GM10266 (cell line): ENCODE measurements at regions not wholly inside any gene's neighbourhood (a gene's known extent, or its start where the extent isn't known, plus 50 kb on each side); places are given as distances from the start of the nearest gene placed in this dataset.
"Not testable (repeated sequence)": the region's sequence is repeated elsewhere in the genome, so short reads cannot be mapped to it uniquely, and the experiment has no call there.

ENCODE experiments used
- DNase-seq: peaks from one replicate; pipeline ENCODE4 v3.0.0; 2012; ENCODE audit errors: extremely low spot score
- TF ChIP-seq, protein P1 (sequence below): IDR thresholded peaks from 2 replicates; pipeline ENCODE4 v1.5.1; 2012; ENCODE audit warnings: mild to moderate bottlenecking, low read depth; ENCODE audit not compliant: control insufficient read depth, insufficient read depth; ENCODE audit errors: missing control alignments

DNA sequence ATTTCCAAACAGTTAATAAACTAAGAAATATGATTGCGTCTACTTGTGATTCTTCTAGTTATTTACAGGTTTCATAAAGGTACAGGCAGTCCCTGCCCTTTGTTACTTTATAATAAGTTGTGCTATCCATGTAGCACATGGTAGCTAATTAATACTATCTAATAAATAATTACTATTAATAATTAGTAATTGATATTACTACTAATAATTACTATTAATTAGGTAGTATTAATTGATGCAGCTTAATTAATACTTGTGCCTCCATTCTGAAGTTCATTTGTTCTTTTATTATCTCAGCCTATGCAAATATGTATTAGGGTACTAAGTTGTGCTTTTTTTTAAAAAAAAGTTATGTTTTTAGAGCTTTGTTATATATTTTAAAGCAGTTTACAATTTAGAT is 92.3 kb upstream of the TRHDE start:
- DNase-seq = no peak
- TF ChIP-seq, protein P1, sequence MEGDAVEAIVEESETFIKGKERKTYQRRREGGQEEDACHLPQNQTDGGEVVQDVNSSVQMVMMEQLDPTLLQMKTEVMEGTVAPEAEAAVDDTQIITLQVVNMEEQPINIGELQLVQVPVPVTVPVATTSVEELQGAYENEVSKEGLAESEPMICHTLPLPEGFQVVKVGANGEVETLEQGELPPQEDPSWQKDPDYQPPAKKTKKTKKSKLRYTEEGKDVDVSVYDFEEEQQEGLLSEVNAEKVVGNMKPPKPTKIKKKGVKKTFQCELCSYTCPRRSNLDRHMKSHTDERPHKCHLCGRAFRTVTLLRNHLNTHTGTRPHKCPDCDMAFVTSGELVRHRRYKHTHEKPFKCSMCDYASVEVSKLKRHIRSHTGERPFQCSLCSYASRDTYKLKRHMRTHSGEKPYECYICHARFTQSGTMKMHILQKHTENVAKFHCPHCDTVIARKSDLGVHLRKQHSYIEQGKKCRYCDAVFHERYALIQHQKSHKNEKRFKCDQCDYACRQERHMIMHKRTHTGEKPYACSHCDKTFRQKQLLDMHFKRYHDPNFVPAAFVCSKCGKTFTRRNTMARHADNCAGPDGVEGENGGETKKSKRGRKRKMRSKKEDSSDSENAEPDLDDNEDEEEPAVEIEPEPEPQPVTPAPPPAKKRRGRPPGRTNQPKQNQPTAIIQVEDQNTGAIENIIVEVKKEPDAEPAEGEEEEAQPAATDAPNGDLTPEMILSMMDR = no peak

DNA sequence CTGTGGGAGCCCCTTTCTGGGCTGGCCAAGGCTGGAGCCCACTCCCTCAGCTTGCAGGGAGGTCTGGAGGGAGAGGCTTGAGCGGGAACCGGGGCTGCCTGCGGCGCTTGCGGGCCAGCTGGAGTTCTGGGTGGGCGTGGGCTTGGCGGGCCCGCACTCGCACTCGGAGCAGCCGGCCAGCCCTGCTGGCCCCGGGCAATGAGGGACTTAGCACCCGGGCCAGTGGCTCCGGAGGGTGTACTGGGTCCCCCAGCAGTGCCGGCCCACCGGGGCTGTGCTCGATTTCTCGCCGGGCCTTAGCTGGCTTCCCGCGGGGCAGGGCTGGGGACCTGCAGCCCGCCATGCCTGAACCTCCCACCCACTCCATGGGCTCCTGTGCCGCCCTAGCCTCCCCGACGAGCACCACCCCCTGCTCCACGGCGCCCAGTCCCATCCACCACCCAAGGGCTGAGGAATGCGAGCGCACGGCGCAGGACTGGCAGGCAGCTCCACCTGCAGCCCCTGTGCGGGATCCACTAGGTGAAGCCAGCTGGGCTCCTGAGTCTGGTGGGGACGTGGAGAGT is 87.1 kb upstream of the TRHDE start:
- not testable (repeated sequence) for DNase-seq

DNA sequence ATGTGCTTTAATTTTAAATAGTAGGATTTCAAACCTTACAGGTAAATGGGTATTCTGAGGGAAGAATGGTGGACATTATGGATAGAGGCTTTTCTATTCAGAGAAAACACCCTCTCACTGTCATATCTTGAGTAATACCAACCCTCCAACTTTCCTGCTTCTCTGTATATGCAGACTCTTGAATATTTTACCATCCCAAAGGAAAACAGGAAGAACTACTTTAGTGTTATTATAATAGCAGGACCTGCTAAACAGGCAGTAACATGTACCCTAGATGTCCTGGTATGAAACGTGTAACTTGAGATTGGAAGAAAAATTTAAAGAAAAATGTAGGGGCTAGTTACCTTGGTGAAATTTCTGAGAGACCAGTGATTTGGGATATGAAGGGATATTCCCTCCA is 82.9 kb upstream of the TRHDE start:
- TF ChIP-seq, protein P1 = no peak
- DNase-seq = no peak

DNA sequence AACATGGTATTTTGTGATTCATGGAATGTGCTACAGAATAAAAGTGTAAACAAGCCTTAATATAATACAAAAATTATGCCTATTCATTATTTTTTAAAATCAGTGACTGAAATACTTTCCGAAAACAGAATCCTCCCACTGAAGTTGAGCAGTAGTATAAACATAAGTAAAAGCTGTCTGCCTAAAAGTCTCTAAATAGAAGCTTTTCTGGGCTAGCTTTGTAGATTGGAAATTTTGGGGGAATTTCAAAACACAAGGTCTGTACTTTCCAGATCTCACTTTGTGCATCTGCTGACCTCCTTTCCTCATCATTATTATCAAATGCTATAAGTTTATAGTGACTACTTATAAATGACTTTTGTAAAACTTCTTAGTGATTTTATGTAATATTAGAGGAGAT is 80.4 kb upstream of the TRHDE start:
- peak; percentile 23 for DNase-seq
- TF ChIP-seq, protein P1 = no peak

DNA sequence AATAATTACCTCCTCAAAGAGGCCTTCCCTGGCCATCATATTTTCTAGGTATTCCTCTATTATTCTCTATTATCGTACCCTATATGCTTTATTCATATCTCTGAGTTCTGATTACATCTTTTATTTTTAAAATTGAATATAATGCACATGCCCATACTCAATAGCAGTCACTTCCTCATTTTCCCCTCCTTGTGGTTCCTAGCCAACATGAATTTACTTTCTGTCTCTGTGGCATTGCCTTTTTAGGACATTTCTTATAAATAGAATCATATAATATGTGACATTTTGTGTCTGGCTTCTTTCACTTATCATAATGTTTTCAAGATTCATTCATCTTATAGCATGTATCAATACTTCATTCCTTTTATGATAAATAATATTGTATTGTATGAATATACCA is 74.4 kb upstream of the TRHDE start:
- DNase-seq = no peak
- TF ChIP-seq, protein P1 = no peak

DNA sequence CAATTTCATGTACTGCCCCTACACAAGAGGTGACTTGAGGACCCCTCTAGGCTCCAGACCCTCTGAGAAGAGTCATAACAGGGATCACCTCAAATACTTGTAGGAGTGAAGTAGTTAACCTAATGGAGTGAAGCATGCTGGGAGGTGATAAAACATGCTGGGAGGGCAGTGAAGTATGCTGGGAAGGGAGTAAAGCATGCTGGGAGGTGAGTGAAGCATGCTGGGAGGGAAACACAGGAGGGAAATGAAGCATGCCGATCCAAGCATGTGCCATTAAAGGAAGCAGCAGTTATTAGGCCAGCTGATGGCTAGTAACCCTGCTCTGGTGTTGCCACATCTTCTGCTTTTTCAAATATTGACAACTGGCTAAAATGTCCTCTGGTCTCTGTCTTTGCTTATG is 70.7 kb upstream of the TRHDE start:
- no peak for DNase-seq
- TF ChIP-seq, protein P1 = no peak

DNA sequence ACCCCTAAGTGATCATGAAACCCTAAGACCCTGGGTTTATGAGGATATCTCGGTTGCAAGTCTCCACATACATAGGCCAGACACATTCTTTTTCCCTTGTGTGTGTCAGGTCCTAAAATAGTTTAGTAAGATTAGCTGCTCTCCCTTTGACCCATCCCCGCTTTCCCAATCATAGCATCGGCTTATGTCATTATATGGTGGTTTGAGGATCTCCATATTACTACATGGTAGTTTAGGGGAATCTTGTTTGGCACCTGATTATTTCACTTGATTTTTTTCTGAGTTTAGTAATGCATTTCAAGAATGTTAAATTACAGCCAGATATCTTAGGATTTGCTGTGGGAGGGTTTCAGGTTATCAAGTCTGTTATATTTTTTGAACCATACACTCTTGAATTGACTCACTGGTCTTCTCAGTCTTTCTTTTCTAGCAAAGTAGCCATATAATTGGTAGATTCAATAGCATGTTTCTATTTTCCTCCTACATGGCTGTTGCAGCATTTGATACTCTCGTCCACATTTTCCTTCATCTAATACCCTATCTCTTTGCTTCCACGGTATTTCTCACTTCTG is 68.3 kb upstream of the TRHDE start:
- TF ChIP-seq, protein P1 = no peak
- no peak for DNase-seq

DNA sequence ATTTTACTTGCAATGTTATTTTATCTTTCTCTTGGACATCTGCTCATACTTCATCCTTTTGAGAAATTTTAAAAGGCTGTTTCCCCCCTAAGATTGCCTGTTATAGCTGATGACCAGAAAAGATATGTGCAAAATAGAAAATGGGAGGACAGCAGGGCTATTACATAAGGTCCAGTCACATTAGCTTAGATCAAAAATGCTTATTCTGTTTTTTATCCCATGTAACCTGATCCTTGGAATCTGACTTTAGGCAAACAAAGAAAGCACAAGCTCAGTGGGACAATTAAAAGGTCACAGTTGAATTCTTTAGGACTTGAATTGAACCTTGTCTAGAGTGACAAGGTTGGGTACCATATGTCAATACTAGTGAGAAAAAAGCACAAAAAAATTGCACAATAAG is 65.1 kb upstream of the TRHDE start:
- TF ChIP-seq, protein P1 = no peak
- no peak for DNase-seq
